HG03060 (cell line): ENCODE measurements at regions not wholly inside any gene's neighbourhood (a gene's known extent, or its start where the extent isn't known, plus 50 kb on each side); places are given as distances from the start of the nearest gene placed in this dataset.

Experiments used
- ATAC-seq: cut with Tn5 transposase; IDR thresholded peaks from one replicate; pipeline ENCODE4 v1.9.1; 2021; ENCODE audit warnings: low read depth, moderate number of reproducible peaks; ENCODE audit not compliant: unreplicated experiment

DNA sequence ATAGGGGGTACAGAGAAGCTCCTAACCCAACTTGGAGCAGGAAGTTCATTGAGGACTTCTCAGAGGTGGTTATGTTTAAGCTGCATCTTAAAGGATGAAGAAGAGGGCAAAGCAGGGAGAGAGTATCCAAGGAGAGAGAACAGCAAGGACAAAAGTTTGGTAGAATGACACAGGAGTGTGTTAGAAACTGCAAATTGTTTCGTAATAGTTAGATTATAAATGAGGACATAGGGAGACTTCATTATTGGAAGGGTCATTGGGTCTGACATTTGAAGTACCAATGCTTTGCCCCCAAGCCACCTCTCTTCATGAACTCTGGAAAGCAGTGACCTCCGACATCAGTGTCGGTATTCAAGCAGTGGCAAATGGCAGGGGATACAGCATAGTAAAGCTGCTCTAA is 209.6 kb upstream of the JUN start:
- ATAC-seq = no peak

DNA sequence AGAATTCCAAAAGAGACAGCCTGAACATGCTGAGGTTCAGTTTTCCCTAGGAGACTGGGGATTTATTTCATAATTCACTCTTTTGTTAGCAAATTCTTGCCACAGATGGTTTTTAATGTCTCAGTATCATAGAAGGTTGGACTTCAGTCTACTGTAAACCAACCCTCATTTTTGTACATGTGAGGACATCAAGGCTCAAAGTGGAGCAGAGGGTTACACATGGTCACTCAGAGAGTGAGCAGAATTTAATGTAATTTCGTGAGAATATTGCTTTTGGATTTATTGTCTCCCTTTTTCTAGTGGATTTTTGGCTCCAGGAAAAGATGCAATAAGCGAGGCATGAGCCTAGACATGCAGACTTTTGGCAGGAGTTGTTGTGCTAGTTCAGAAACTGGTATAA is 210.8 kb upstream of the JUN start:
- ATAC-seq = no peak

DNA sequence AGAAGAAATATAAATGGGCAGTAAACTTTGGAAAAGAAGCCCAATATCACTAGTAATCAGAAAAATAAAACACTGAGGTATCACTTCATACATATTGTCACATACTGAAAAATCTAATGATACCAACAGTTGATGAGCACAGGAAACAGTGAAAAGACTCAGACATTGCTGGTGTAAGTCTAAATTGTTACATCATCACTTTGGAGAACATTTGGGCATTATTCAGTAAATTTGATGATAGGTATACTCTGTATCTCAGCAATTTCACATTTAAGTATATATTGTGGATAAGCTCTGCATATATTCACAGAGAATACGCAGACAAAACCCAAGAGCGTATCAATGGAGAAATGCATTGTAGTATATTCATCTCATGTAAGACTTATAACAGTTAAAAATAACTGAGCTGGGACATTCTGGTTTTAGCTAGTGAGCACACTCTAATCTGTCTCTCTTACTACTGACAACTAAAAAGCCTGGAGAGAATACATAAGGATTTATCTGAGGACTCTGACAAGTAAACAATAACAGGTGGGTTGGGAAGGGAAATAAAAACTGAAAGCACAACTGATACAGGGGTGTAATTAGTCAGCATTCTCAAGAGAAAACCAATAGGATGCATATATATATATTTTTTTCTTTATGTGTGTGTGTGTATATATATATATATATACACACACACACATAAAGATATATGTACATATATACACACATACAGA is 212.7 kb upstream of the JUN start:
- ATAC-seq = peak; percentile 57

DNA sequence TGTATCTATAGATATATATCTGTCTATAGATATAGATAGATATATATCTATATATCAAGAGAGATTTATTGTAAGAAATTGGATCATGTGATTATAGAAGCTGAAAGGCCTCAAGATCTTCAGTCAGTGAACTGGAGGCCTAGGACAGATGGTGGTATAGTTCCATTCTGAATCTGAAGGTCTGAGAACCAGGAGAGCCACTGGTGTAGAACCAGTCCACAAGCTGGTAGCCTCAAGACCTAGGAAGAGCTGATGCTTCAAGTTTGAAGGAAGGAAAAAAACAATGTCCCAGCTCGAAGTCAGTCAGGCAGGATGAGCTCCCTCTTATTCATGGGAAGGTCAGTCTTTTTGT is 213.2 kb upstream of the JUN start:
- ATAC-seq = peak; percentile 50

- no peak for ATAC-seq
Measured at GRCh38 chr1:58997637-58998036, 213.8 kb upstream of the JUN start.

DNA sequence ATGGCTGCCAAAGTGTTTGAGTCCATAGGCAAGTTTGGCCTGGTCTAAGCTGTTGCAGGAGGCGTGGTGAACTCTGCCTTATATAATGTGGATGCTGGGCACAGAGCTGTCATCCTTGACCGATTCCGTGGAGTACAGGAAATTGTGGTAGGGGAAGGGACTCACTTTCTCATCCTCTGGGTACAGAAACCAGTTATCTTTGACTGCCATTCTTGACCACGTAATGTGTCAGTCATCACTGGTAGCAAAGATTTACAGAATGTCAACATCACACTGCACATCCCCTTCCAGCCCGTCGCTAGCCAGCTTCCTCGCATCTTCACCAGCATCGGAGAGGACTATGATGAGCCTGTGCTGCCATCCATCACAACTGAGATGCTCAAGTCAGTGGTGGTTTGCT is 215.8 kb upstream of the JUN start:
- no peak for ATAC-seq

DNA sequence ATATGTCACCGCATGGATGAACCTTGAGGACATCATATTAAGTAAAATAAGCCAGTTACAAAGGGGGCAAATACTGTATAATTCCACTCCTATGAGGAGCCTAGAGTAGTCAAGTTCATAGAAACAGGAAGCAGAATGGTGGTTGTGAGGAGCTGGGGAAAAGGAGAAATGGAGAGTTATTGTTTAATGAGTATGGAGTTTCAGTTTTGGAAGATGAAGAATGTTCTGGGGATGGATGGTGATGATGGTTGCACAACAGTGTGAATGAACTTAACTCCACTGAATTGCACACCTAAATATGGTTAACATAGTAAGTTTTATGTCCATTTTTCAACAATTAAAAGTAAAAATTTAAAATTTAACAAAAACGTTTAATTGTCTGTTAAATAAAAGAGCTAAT is 220.9 kb upstream of the JUN start:
- ATAC-seq = no peak

DNA sequence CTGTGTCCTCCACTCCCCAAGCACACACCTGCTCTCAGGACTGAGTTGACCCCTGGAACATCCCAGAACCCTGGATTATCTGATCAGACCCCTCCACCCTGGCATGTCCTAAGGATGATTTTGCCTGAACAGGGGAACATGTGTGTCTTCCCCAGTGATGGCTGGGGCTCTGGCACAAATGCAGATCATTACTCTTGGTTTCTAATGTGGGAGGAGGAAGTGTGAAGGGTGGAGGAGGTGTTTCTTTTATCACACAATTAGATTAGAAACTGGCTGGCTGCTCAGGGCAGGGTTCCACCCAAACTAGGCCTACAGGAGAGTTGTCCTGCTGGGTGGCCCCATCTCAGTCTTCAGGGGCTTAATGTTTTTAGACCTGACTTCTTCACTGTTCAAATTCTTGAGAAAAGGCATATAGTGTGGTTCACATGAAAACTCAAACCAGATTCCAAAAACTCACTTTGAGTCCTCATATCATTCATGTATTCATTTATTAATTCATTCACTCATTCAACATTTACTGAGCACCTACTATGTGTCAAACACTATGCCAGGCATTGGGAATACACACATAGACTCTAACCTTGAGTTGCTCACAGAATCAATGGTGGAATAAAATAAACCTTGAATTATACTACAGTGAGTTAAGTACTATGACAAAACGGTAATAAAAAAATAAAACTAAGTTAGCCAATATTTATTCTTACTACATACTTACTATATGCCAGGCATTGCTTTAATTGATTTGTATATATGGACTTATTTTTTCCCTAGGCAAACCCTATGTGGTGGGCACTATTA is 221.8 kb upstream of the JUN start:
- no peak for ATAC-seq

GRCh38 chr1:59006289-59006658 is 222.4 kb upstream of the JUN start:
- ATAC-seq = no peak

GRCh38 chr1:59006932-59007331 is 223.1 kb upstream of the JUN start:
- ATAC-seq = no peak

- no peak for ATAC-seq
Measured at GRCh38 chr1:59007429-59007819, 223.6 kb upstream of the JUN start.

DNA sequence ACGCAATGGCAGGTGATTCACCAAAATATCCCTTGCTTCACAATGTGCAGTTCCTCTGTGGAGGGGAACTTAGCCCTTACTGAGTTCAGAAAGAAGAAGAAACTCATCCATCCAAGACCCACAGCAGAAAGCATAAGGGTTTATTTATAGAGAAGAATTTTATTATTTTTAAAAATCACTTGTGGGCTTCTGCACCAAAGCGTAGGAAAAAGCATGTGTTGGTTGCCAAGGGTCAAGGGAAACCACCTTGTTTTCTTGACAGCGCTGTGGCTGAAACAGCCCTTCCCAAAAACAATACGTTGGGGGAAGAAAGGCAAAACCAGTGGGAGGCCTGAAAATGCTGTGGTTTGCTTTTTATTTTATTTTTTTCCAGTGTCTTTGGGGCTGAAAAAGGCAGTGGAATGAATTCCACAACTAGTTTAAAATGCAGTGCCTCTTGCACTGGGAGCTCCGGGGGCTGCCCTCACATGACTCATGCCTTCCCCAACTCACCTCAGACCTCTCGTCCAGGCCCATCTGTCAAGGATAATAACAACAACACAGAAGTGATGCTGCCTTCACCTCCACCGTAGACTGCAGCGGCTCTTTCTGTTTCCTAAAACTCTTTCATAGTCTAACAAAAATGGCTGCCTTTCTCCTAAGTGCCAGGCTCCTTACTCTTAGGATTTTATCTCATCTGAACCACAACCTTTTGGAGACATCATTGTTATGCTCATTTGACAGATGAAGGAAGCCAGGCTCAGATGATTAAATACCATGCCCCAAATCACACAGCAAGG is 224.2 kb upstream of the JUN start:
- peak; percentile 35 for ATAC-seq

GRCh38 chr1:59008599-59009347 is 224.9 kb upstream of the JUN start:
- no peak for ATAC-seq

GRCh38 chr1:59011663-59012062 is 227.8 kb upstream of the JUN start:
- ATAC-seq = no peak

GRCh38 chr1:59012378-59012777 is 228.5 kb upstream of the JUN start:
- ATAC-seq = no peak

- ATAC-seq = no peak
Measured at GRCh38 chr1:59013276-59013927, 229.6 kb upstream of the JUN start.

GRCh38 chr1:59013928-59014279 is 230.1 kb upstream of the JUN start:
- ATAC-seq = no peak

GRCh38 chr1:59014827-59015226 is 231.0 kb upstream of the JUN start:
- ATAC-seq = no peak

DNA sequence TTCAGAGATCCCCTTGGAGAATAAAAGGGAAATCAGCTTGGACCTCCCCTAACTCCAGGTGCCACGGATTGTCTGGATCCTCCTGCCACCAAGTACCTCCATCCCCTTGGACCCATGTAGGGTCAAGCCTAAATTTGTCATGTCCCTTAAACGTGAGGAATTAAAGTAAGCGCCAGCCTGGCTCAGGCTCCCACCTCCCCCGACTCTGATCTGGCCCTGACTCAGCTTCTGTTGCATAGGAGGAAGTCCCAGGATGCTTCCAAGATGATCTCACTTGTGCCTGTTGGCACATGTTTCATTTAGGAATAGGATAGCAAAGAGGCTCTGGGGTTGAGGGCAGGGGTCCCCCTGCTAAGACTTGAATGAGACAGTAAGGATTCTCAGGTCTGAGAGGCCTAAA is 231.9 kb upstream of the JUN start:
- no peak for ATAC-seq

GRCh38 chr1:59016390-59016789 is 232.5 kb upstream of the JUN start:
- no peak for ATAC-seq
